ENCODE measurements at regions not wholly inside any gene's neighbourhood (a gene's known extent, or its start where the extent isn't known, plus 50 kb on each side); places are given as distances from the start of the nearest gene placed in this dataset.
"Not testable (repeated sequence)": the region's sequence is repeated elsewhere in the genome, so short reads cannot be mapped to it uniquely, and the experiment has no call there.

GRCh38 chr5:17852740-17853139 is 218.5 kb downstream of the TAF11L14 start:
- H3K4me3 ChIP-seq (ENCODE audit: low read depth, low read length): no peak overlapping the region

DNA sequence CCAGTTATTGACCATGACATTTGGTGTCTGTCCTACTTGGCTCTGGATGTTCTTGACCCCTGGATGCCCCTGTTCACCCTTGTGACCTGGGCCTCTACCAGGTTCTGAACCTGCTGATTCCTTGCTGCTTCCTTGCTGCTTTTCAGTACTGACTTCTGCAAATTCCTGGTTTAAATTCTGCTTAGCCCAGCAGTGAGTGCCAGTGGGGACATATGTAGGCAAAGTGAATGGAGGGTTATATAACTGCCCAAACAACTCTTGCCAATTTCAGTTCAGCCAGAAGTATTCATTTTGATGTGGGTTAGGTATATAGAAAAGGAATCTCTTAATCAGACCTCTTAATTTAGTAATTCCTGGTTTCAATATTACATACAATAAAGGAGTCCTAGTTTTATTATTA is 220.6 kb downstream of the TAF11L14 start:
- TF ChIP-seq CTCF (IDR thresholded peaks at IDR 0.05; ENCODE audit: borderline replicate concordance, insufficient read depth, low read depth, low read length): no peak
- H3K4me3 ChIP-seq (ENCODE audit: low read depth, low read length): no peak overlapping the region

More at GRCh38 chr5:17852740-17853139, 218.5 kb downstream of the TAF11L14 start:
- TF ChIP-seq CTCF (IDR thresholded peaks at IDR 0.05; ENCODE audit: borderline replicate concordance, insufficient read depth, low read depth, low read length): no peak

GRCh38 chr5:17860660-17861315 is 226.5 kb downstream of the TAF11L14 start:
- no peak overlapping the region for H3K4me3 ChIP-seq (ENCODE audit: low read depth, low read length)
- no peak for TF ChIP-seq CTCF (IDR thresholded peaks at IDR 0.05; ENCODE audit: borderline replicate concordance, insufficient read depth, low read depth, low read length)

DNA sequence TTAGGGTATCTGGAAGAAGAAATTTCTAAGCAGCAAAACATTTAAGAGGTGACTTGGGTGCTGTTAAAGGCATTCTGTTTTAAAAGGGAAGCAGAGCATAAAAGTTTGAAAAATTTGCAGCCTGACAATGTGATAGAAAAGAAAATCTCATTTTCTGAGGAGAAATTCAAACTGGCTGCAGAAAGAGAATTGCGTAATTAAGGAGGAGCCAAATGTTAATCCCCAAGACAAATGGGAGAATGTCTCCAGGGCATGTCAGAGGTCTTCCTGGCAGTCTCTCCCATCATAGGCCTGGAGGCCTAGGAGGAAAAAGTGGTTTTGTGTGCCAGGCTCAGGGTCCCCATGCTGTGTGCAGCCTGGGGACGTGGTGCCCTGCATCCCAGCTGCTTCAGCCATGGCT is 230.6 kb downstream of the TAF11L14 start:
- not testable (repeated sequence) for H3K4me3 ChIP-seq (ENCODE audit: low read depth, low read length)

- H3K4me3 ChIP-seq (ENCODE audit: low read depth, low read length): not testable (repeated sequence)
Measured at GRCh38 chr5:17865966-17866365, 231.7 kb downstream of the TAF11L14 start.

DNA sequence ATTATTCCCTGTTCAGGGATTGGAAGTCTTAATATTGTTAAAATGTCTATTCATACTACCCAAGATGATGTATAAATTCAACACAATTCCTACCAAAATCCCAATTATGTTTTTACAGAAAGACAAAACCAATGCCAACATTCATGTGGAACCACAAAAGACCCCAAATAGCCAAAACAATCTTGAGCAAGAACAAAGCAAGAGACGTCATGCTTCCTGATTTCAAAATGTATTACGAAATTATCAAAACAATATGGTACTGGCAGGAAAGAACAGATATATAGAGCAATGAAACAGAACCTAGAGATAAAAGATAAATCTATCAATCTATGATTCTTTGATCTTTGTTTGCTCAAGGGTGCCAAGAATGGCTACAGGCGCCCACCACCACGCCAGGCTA is 237.9 kb downstream of the TAF11L14 start:
- H3K4me3 ChIP-seq (ENCODE audit: low read depth, low read length): no peak overlapping the region
- no peak for TF ChIP-seq CTCF (IDR thresholded peaks at IDR 0.05; ENCODE audit: borderline replicate concordance, insufficient read depth, low read depth, low read length)

DNA sequence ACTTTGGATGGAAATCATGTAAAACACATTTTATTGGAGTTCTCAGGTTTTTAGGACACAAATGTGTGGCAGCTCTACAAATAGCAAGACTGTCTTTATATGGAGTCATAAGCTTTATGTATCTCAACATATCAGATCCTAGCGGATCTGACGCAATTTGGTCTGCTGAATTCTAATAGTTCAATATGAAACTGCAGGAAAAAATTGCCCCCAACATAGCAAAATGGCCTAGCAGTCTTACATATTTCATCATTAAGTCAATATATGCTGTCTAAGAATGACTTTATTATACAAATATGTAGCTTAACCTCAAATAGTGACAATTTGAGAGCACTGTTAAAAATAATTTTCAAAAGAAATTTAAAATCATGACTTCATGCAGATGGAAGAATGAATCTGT is 244.3 kb downstream of the TAF11L14 start:
- H3K4me3 ChIP-seq (ENCODE audit: low read depth, low read length): no peak overlapping the region

DNA sequence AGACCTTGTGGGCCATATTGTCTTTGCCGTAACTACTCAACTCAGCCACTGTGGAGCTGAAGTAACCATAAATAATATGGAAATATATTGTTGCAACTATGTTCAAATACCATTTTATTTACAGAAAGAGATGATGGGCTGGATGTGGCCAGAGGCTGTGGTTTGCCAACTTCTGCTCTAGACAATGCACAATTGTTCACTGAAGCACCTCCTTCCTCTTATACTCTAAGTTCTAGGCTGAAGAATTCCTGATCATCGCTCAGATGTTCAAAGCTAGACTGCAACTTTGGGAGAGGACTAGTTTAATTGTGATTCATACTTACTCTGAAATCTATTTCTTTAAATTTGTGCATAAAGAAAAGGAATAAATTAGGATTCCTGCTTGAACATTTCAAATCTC is 245.0 kb downstream of the TAF11L14 start:
- TF ChIP-seq CTCF (IDR thresholded peaks at IDR 0.05; ENCODE audit: borderline replicate concordance, insufficient read depth, low read depth, low read length): no peak
- no peak overlapping the region for H3K4me3 ChIP-seq (ENCODE audit: low read depth, low read length)

More for the DNA sequence above, 244.3 kb downstream of the TAF11L14 start:
- no peak for TF ChIP-seq CTCF (IDR thresholded peaks at IDR 0.05; ENCODE audit: borderline replicate concordance, insufficient read depth, low read depth, low read length)

Measured in GM12875 (cell line).